ENCODE measurements at regions not wholly inside any gene's neighbourhood (a gene's known extent, or its start where the extent isn't known, plus 50 kb on each side); places are given as distances from the start of the nearest gene placed in this dataset.

DNA sequence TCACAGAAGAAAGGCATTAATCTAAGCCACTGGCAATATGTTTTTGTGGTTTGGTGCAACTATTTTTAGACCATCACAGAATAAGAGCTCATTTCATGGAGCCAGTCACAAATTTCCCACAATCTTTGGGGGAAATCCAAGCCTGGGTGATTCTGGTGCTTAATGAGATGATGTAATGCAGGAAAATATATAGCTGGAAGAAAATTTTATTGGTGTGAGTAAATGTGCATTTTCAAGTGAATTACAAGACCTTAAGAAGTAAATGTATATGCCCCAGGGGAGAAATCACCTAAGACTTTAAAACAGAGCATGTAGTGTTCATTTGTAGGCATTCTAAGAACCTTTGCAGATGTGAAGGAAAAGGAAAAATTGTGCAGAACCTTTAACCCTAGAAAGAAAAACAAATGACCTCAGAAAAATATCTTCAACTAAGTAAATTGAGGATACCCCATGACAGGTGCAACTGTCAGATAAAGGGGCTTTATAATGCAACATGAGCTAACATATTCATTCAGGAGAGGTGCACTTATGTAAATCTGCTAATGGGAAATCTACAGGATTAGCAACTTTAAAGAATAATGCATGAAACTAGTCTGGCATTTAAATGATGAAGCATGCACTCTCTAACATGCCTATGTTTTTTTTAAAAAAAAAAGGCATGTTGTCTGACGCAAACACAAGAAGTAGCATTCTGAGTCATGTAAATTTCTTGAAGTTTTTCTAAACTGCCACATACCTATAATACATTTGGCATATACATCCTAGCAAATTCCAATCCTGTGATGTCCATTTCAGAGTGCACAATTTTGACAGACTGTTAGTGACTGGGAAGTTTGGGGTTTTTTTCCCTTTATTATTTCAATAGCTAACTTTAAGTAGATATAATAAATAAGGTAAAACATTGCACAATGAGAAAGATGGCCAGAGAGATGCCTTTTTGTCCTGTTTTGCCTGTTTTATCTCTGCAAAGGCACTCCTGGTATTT, 105.1 kb downstream of the MEX3B start:
- no peak overlapping the region for H3K27ac ChIP-seq
- TF ChIP-seq ZFX (IDR thresholded peaks at IDR 0.05; ENCODE audit: borderline replicate concordance), result no peak
- TF ChIP-seq, protein P1, sequence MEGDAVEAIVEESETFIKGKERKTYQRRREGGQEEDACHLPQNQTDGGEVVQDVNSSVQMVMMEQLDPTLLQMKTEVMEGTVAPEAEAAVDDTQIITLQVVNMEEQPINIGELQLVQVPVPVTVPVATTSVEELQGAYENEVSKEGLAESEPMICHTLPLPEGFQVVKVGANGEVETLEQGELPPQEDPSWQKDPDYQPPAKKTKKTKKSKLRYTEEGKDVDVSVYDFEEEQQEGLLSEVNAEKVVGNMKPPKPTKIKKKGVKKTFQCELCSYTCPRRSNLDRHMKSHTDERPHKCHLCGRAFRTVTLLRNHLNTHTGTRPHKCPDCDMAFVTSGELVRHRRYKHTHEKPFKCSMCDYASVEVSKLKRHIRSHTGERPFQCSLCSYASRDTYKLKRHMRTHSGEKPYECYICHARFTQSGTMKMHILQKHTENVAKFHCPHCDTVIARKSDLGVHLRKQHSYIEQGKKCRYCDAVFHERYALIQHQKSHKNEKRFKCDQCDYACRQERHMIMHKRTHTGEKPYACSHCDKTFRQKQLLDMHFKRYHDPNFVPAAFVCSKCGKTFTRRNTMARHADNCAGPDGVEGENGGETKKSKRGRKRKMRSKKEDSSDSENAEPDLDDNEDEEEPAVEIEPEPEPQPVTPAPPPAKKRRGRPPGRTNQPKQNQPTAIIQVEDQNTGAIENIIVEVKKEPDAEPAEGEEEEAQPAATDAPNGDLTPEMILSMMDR (IDR thresholded peaks at IDR 0.05), result no peak

DNA sequence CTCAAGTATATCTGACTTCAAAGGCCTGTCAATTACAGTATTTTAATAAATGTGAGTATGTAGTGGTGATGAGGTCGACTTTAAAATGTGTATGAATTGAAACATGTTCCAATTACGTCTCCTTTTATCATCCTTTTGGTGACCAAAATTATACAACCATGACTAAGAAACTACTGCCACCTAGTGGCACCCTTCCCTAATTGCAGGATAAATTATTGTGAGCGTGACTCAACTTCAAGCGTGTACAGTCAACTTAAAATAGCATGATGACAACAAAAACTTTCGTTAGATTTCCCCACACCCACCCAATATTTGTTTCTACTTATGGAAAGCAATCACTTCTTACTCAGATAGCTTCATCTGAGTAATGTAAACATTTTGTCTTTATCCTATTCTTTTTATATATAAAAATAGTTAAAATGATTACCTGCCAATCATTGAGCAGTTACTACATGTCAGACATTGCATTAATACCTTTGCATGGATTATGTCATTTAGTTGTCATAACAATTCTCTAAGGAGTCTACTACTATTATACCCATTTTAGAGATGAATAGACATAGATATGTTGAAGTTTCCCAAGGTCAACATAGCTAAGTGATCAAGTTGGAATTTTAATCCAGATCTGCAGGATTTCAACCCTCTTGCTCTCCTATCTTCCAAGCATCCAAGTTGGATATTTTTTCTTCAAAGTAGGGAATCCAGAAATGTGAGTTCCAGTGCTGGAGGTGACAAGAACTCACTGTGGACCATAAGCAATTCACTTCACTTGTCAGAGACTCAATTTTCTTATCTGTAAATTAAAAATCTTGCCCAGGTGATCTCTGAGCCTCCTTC, 106.0 kb downstream of the MEX3B start:
- TF ChIP-seq, protein P1 (IDR thresholded peaks at IDR 0.05), result peak; percentile 84
- TF ChIP-seq ZFX (IDR thresholded peaks at IDR 0.05; ENCODE audit: borderline replicate concordance), result no peak
- H3K27ac ChIP-seq, result no peak overlapping the region

DNA sequence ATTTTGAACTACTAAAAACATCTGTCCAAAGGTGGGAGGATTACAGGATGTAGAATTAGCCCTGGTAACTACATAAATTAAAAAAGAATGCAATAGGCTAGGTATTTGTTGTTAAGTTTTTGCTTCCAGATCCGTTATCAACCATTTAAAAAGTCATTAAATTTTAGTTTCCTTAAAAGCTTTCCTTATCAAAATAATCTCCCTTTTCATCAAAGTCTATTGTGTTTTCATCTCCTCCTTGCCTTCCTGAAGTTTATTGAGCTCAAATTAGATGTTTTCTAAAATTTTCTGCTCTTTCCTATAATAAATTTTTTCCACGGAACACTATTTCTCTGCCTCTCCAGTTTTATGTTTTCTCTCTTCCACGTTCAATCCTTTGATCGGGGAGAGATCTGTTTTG, 108.6 kb downstream of the MEX3B start:
- H3K27ac ChIP-seq, result no peak overlapping the region
- no peak for TF ChIP-seq ZFX (IDR thresholded peaks at IDR 0.05; ENCODE audit: borderline replicate concordance)
- TF ChIP-seq, protein P1 (IDR thresholded peaks at IDR 0.05), result no peak

DNA sequence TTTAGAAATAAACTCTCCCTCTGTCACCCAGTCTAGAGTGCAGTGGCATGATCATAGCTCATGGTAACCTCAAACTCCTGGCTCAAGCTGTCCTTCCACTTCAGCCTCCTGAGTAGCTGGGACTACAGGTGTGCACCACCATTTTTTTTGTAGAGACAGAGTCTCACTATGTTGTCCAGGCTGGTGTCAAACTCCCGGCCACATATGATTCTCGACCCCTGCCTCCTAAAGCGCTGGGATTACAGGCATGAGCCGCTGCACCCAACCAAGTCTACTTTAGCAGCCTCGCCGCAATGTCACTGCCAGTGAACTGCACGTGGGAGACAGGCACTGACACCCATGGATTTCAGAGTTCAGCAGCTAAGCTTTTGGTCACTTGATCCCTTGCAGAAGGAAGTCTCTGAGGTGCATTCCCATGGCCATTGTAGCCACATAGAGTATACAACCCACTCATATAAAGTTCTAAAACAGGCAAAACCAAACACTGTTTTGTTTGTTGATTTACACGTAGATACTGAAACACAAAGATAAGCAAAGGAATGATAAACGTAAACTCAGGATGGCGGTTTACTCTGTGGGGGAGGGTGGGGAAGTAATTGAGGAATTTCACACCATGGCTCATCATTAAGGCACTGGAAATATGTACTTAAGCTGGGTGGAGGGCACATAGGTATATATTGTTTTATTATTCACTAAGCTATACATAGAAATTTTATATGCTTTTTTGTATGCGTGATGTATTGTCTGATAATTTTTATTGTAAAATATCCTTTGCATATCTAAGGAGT, 115.0 kb downstream of the MEX3B start:
- no peak overlapping the region for H3K27ac ChIP-seq
- TF ChIP-seq ZFX (IDR thresholded peaks at IDR 0.05; ENCODE audit: borderline replicate concordance), result no peak
- TF ChIP-seq, protein P1 (IDR thresholded peaks at IDR 0.05), result no peak

DNA sequence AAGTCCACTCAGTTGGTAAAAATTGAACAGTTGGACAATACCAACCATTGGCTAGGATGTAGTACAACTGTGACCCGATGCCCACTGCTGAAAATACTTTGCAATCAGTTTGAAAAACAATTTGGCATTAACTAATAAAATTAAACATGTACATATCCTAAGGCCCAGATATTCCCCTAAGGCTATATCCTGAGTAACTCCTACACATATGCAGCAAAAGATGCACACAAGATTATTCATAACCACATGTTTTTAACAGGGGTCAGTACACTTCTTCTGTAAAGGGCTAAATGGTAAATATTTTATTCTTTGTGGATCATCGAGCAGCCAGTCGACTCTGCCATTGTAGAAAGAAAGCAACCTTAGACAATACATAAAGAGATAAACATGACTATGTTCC, 116.3 kb downstream of the MEX3B start:
- TF ChIP-seq, protein P1 (IDR thresholded peaks at IDR 0.05), result no peak
- TF ChIP-seq ZFX (IDR thresholded peaks at IDR 0.05; ENCODE audit: borderline replicate concordance), result no peak
- no peak overlapping the region for H3K27ac ChIP-seq

DNA sequence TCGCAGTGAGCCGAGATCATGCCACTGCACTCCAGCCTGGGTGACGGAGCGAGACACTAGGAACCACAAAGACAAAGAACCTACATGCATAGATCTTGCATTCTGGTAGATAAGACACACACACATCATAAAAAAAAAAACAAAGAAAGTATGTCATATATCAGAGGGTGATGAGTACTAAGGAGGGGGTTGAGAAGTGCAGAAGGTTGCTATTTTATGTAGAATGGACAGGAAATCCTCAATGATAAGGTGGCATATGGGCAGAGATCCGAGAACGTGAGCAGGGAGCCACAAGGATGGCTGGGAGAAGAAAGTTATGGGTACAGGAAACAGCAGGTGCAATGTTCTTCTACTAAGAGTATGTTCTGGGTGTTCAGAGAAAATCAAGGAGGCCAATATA, 118.8 kb downstream of the MEX3B start:
- TF ChIP-seq, protein P1 (IDR thresholded peaks at IDR 0.05), result no peak
- no peak for TF ChIP-seq ZFX (IDR thresholded peaks at IDR 0.05; ENCODE audit: borderline replicate concordance)

More for the DNA sequence above, 118.8 kb downstream of the MEX3B start:
- no peak overlapping the region for H3K27ac ChIP-seq
